ENCODE measurements at regions not wholly inside any gene's neighbourhood (a gene's known extent, or its start where the extent isn't known, plus 50 kb on each side); places are given as distances from the start of the nearest gene placed in this dataset.
"Not testable (repeated sequence)": the region's sequence is repeated elsewhere in the genome, so short reads cannot be mapped to it uniquely, and the experiment has no call there.

- Histone ChIP-seq H3K36me3 (replicated peaks in 1 of 2; ENCODE audit: control extremely low read depth in 1 of 2, control insufficient read depth in 1 of 2, extremely low read depth in 1 of 2, insufficient read depth in 2 of 2, low read length in 1 of 2) (no peaks in the 10 kb centered on the region), H3K4me3 (ENCODE audit: control extremely low read depth in 1 of 5, extremely low read depth in 1 of 5, insufficient read depth in 1 of 5, low read depth in 2 of 5, low read length in 4 of 5) (no peak overlapping the region), H2AFZ (ENCODE audit: insufficient read depth, low read depth, low read length, poor library complexity, severe bottlenecking) (no peak overlapping the region), H3K79me2 (ENCODE audit: control insufficient read depth, insufficient read depth, low read length) (no peaks in the 10 kb centered on the region), H3K27ac (ENCODE audit: low read length in 2 of 2) (no peak overlapping the region), H3K4me2 (replicated peaks; ENCODE audit: low read depth, low read length, poor library complexity, severe bottlenecking) (no peak overlapping the region), H4K20me1 (ENCODE audit: control insufficient read depth, insufficient read depth, low read length, poor library complexity, severe bottlenecking) (no peaks in the 10 kb centered on the region), H3K27me3 (replicated peaks in 1 of 4; ENCODE audit: control extremely low read depth in 1 of 4, control insufficient read depth in 3 of 4, insufficient read depth in 4 of 4, low read length in 3 of 4) (no peaks in the 10 kb centered on the region), H3K9ac (ENCODE audit: low read length) (no peak overlapping the region), H3K9me3 (ENCODE audit: control extremely low read depth in 1 of 3, control insufficient read depth in 2 of 3, insufficient read depth in 1 of 3, low read length in 2 of 3) (no peaks in the 10 kb centered on the region), H3K4me1 (ENCODE audit: control insufficient read depth in 2 of 2, insufficient read depth in 2 of 2, low read length in 2 of 2) (no peaks in the 10 kb centered on the region)
- WGBS (ENCODE audit: insufficient coverage) = no CpG with 5 or more reads among the region's 3 CpGs
- no peak for ATAC-seq (ENCODE audit: low read depth)
- no peaks in the 10 kb centered on the region for H3K4me1 Mint-ChIP-seq
- ChIA-PET CTCF (no interaction called here), POLR2A (no interaction called here)
- TF ChIP-seq EZH2 (IDR thresholded peaks at IDR 0.05; ENCODE audit: borderline replicate concordance, insufficient read depth, low read depth, low read length, poor library complexity, severe bottlenecking) = no peak
- TF ChIP-seq CTCF (IDR thresholded peaks at IDR 0.05) = no peak
- no peak overlapping the region for H3K27ac Mint-ChIP-seq
- no peak overlapping the region for H3K4me3 Mint-ChIP-seq
- H3K9me3 Mint-ChIP-seq (ENCODE audit: insufficient read depth) = peaks cover 2% of the 10 kb centered on the region
- no peak for DNase-seq
- H3K27me3 Mint-ChIP-seq = no peaks in the 10 kb centered on the region
- intact Hi-C loops (cut with micrococcal nuclease) = no loop called here
Measured at GRCh38 chr6:101146389-101146788, 247.1 kb upstream of the GRIK2 start.

- H3K36me3 ChIP-seq (replicated peaks in 1 of 2; ENCODE audit: control extremely low read depth in 1 of 2, control insufficient read depth in 1 of 2, extremely low read depth in 1 of 2, insufficient read depth in 2 of 2, low read length in 1 of 2) = no peaks in the 10 kb centered on the region
- no peak overlapping the region for H3K9ac ChIP-seq (ENCODE audit: low read length)
- no peaks in the 10 kb centered on the region for H3K9me3 ChIP-seq (ENCODE audit: control extremely low read depth in 1 of 3, control insufficient read depth in 2 of 3, insufficient read depth in 1 of 3, low read length in 2 of 3)
- peaks cover 2% of the 10 kb centered on the region for H3K9me3 Mint-ChIP-seq (ENCODE audit: insufficient read depth)
- no peaks in the 10 kb centered on the region for H3K79me2 ChIP-seq (ENCODE audit: control insufficient read depth, insufficient read depth, low read length)
- no peak for ATAC-seq (ENCODE audit: low read depth)
- no peak overlapping the region for H2AFZ ChIP-seq (ENCODE audit: insufficient read depth, low read depth, low read length, poor library complexity, severe bottlenecking)
- H3K4me1 Mint-ChIP-seq = no peaks in the 10 kb centered on the region
- DNase-seq = no peak
- no peak overlapping the region for H3K4me2 ChIP-seq (replicated peaks; ENCODE audit: low read depth, low read length, poor library complexity, severe bottlenecking)
- no peaks in the 10 kb centered on the region for H4K20me1 ChIP-seq (ENCODE audit: control insufficient read depth, insufficient read depth, low read length, poor library complexity, severe bottlenecking)
- H3K27ac Mint-ChIP-seq = no peak overlapping the region
- ChIA-PET POLR2A (no interaction called here), CTCF (no interaction called here)
- no peaks in the 10 kb centered on the region for H3K27me3 Mint-ChIP-seq
- H3K4me3 ChIP-seq (ENCODE audit: control extremely low read depth in 1 of 5, extremely low read depth in 1 of 5, insufficient read depth in 1 of 5, low read depth in 2 of 5, low read length in 4 of 5) = no peak overlapping the region
- no peak overlapping the region for H3K4me3 Mint-ChIP-seq
- H3K27ac ChIP-seq (ENCODE audit: low read length in 2 of 2) = no peak overlapping the region
- intact Hi-C loops (cut with micrococcal nuclease) = no loop called here
- H3K4me1 ChIP-seq (ENCODE audit: control insufficient read depth in 2 of 2, insufficient read depth in 2 of 2, low read length in 2 of 2) = no peaks in the 10 kb centered on the region
- TF ChIP-seq CTCF (IDR thresholded peaks at IDR 0.05) (no peak), EZH2 (IDR thresholded peaks at IDR 0.05; ENCODE audit: borderline replicate concordance, insufficient read depth, low read depth, low read length, poor library complexity, severe bottlenecking) (no peak)
- H3K27me3 ChIP-seq (replicated peaks in 1 of 4; ENCODE audit: control extremely low read depth in 1 of 4, control insufficient read depth in 3 of 4, insufficient read depth in 4 of 4, low read length in 3 of 4) = no peaks in the 10 kb centered on the region
Measured at GRCh38 chr6:101150226-101150625, 243.3 kb upstream of the GRIK2 start.

- H3K4me1 Mint-ChIP-seq; H3K4me1 ChIP-seq (ENCODE audit: control insufficient read depth in 2 of 2, insufficient read depth in 2 of 2, low read length in 2 of 2); H3K9me3 ChIP-seq (ENCODE audit: control extremely low read depth in 1 of 3, control insufficient read depth in 2 of 3, insufficient read depth in 1 of 3, low read length in 2 of 3); H3K4me3 ChIP-seq (ENCODE audit: control extremely low read depth in 1 of 5, extremely low read depth in 1 of 5, insufficient read depth in 1 of 5, low read depth in 2 of 5, low read length in 4 of 5); ATAC-seq (ENCODE audit: low read depth); H3K79me2 ChIP-seq (ENCODE audit: control insufficient read depth, insufficient read depth, low read length); H2AFZ ChIP-seq (ENCODE audit: insufficient read depth, low read depth, low read length, poor library complexity, severe bottlenecking); H3K9me3 Mint-ChIP-seq (ENCODE audit: insufficient read depth); H4K20me1 ChIP-seq (ENCODE audit: control insufficient read depth, insufficient read depth, low read length, poor library complexity, severe bottlenecking); intact Hi-C loops (cut with micrococcal nuclease); CTCF ChIA-PET; H3K27me3 ChIP-seq (replicated peaks in 1 of 4; ENCODE audit: control extremely low read depth in 1 of 4, control insufficient read depth in 3 of 4, insufficient read depth in 4 of 4, low read length in 3 of 4); H3K27ac ChIP-seq (ENCODE audit: low read length in 2 of 2); H3K36me3 ChIP-seq (replicated peaks in 1 of 2; ENCODE audit: control extremely low read depth in 1 of 2, control insufficient read depth in 1 of 2, extremely low read depth in 1 of 2, insufficient read depth in 2 of 2, low read length in 1 of 2); DNase-seq; H3K4me2 ChIP-seq (replicated peaks; ENCODE audit: low read depth, low read length, poor library complexity, severe bottlenecking); H3K27ac Mint-ChIP-seq; POLR2A ChIA-PET; H3K27me3 Mint-ChIP-seq; H3K9ac ChIP-seq (ENCODE audit: low read length); H3K4me3 Mint-ChIP-seq: not testable (repeated sequence)
- 97% methylated on average over 11 of the region's 11 CpGs for WGBS (ENCODE audit: insufficient coverage)
Measured at GRCh38 chr6:101157638-101158037, 235.9 kb upstream of the GRIK2 start.

All from B cell (primary cell).